Thyroid gland (tissue), 4 donors: ENCODE measurements at regions not wholly inside any gene's neighbourhood (a gene's known extent, or its start where the extent isn't known, plus 50 kb on each side); places are given as distances from the start of the nearest gene placed in this dataset.

Source experiments
- CTCF ChIP-seq, 6 experiments: fragments of 200-600 bp in 3 of 6; fragments of 450-650 bp in 3 of 6; sonication (generic) in 3 of 6; IDR thresholded peaks; one replicate each; pipeline ENCODE4 v1.5.1; 2016 to 2019; ENCODE audit warnings: antibody characterized with exemption in 6 of 6, mild to moderate bottlenecking in 2 of 6, inconsistent platforms in 1 of 6, moderate library complexity in 1 of 6
- POLR2A ChIP-seq, 2 donors: fragments of 450-650 bp; IDR thresholded peaks; one replicate each; pipeline ENCODE4 v1.6.1; 2017; ENCODE audit warnings: antibody characterized with exemption in 2 of 2, mild to moderate bottlenecking in 2 of 2, moderate library complexity in 1 of 2

DNA sequence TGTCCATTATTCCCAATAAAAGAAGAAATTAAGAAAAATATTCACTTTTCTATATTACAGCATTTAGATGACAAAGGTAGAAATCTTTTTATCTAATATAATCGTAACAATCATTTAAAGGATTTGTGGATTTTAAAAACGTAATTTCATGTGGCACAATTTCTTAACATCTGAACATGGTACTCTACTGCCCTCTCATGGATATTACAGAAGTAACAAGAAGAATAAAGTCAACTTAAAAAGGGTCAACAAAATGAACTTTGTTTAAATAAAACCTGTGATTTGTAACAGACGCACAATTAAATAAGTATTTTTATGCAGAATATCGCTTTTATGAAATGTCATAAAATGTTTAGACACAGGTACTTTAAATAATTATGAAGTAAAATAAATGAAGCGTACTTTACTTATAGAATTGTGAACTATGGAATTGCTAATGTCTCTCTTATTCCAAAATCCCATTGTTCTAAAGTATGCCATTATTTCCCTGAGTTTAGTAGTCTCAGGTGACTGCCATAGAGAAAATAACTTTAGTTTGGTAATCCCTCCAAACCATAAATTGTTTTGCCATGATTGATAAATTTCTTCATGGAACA is 366.8 kb upstream of the ZNF385D start:
- TF ChIP-seq POLR2A (IDR thresholded peaks at IDR 0.05) (no peak), CTCF (IDR thresholded peaks at IDR 0.05) (peak in 4 of 6 experiments; percentile 38 to 66 (median 58))
